ENCODE measurements at regions not wholly inside any gene's neighbourhood (a gene's known extent, or its start where the extent isn't known, plus 50 kb on each side); places are given as distances from the start of the nearest gene placed in this dataset.

GRCh38 chr3:66561367-66561766, 60.5 kb upstream of the LRIG1 start:
- TF ChIP-seq CTCF (IDR thresholded peaks at IDR 0.05): no peak
- H3K4me1 Mint-ChIP-seq: no peaks in the 10 kb centered on the region
- no peak for DNase-seq

GRCh38 chr3:66565301-66565700, 64.5 kb upstream of the LRIG1 start:
- Mint-ChIP-seq H3K27ac (no peak overlapping the region), H3K36me3 (ENCODE audit: low read depth) (peaks cover 6% of the 10 kb centered on the region), H3K4me3 (no peak overlapping the region), H3K9me3 (peaks cover 14% of the 10 kb centered on the region), H3K27me3 (ENCODE audit: low read depth, poor library complexity) (peaks cover 3% of the 10 kb centered on the region), H3K4me1 (no peaks in the 10 kb centered on the region)
- no peak for DNase-seq
- no peak for TF ChIP-seq CTCF (IDR thresholded peaks at IDR 0.05)

More at GRCh38 chr3:66561367-66561766, 60.5 kb upstream of the LRIG1 start:
- Mint-ChIP-seq H3K4me3 (no peak overlapping the region), H3K27me3 (ENCODE audit: low read depth, poor library complexity) (no peaks in the 10 kb centered on the region), H3K9me3 (peaks cover 34% of the 10 kb centered on the region), H3K27ac (no peak overlapping the region), H3K36me3 (ENCODE audit: low read depth) (peaks cover 12% of the 10 kb centered on the region)

GRCh38 chr3:66567077-66567476, 66.3 kb upstream of the LRIG1 start:
- Mint-ChIP-seq H3K27me3 (ENCODE audit: low read depth, poor library complexity) (peaks cover 3% of the 10 kb centered on the region), H3K4me1 (peaks cover under 1% of the 10 kb centered on the region), H3K4me3 (no peak overlapping the region), H3K9me3 (peaks cover 7% of the 10 kb centered on the region), H3K36me3 (ENCODE audit: low read depth) (no peaks in the 10 kb centered on the region), H3K27ac (no peak overlapping the region)
- no peak for DNase-seq
- TF ChIP-seq CTCF (IDR thresholded peaks at IDR 0.05): no peak

GRCh38 chr3:66572090-66572675, 71.4 kb upstream of the LRIG1 start:
- peaks cover 4% of the 10 kb centered on the region for H3K9me3 Mint-ChIP-seq
- H3K4me3 Mint-ChIP-seq: no peak overlapping the region
- no peaks in the 10 kb centered on the region for H3K36me3 Mint-ChIP-seq (ENCODE audit: low read depth)
- peaks cover 22% of the 10 kb centered on the region for H3K4me1 Mint-ChIP-seq
- no peak for DNase-seq
- no peak overlapping the region for H3K27ac Mint-ChIP-seq
- H3K27me3 Mint-ChIP-seq (ENCODE audit: low read depth, poor library complexity): peaks cover 6% of the 10 kb centered on the region
- TF ChIP-seq CTCF (IDR thresholded peaks at IDR 0.05): no peak

- Mint-ChIP-seq H3K9me3 (peaks cover 4% of the 10 kb centered on the region), H3K27ac (no peak overlapping the region), H3K27me3 (ENCODE audit: low read depth, poor library complexity) (peaks cover 6% of the 10 kb centered on the region), H3K4me1 (peaks cover 27% of the 10 kb centered on the region), H3K36me3 (ENCODE audit: low read depth) (no peaks in the 10 kb centered on the region), H3K4me3 (no peak overlapping the region)
- TF ChIP-seq CTCF (IDR thresholded peaks at IDR 0.05): peak; percentile 57
- peak; percentile 62 for DNase-seq
Measured at GRCh38 chr3:66572938-66573710, 72.3 kb upstream of the LRIG1 start.

- peaks cover 14% of the 10 kb centered on the region for H3K9me3 Mint-ChIP-seq
- H3K4me1 Mint-ChIP-seq: peaks cover 27% of the 10 kb centered on the region
- no peak overlapping the region for H3K4me3 Mint-ChIP-seq
- TF ChIP-seq CTCF (IDR thresholded peaks at IDR 0.05): no peak
- no peak overlapping the region for H3K27ac Mint-ChIP-seq
- peaks cover 9% of the 10 kb centered on the region for H3K36me3 Mint-ChIP-seq (ENCODE audit: low read depth)
- no peak for DNase-seq
- peaks cover 3% of the 10 kb centered on the region for H3K27me3 Mint-ChIP-seq (ENCODE audit: low read depth, poor library complexity)
Measured at GRCh38 chr3:66574091-66574490, 73.3 kb upstream of the LRIG1 start.
